Stimulated activated CD4-positive, alpha-beta T cell treated with anti-CD3 and anti-CD28 coated beads, Interleukin-12 subunit alpha, Interleukin-12 subunit beta, amount 100 ng/mL, for 24 hours (primary cell): ENCODE measurements at regions not wholly inside any gene's neighbourhood (a gene's known extent, or its start where the extent isn't known, plus 50 kb on each side); places are given as distances from the start of the nearest gene placed in this dataset.
"Not testable (repeated sequence)": the region's sequence is repeated elsewhere in the genome, so short reads cannot be mapped to it uniquely, and the experiment has no call there.

Experiments used
- DNase-seq, 2 experiments: peaks; one replicate each; pipeline ENCODE4 v3.0.0-alpha.2; 2020; ENCODE audit warnings: low read depth in 2 of 2

DNA sequence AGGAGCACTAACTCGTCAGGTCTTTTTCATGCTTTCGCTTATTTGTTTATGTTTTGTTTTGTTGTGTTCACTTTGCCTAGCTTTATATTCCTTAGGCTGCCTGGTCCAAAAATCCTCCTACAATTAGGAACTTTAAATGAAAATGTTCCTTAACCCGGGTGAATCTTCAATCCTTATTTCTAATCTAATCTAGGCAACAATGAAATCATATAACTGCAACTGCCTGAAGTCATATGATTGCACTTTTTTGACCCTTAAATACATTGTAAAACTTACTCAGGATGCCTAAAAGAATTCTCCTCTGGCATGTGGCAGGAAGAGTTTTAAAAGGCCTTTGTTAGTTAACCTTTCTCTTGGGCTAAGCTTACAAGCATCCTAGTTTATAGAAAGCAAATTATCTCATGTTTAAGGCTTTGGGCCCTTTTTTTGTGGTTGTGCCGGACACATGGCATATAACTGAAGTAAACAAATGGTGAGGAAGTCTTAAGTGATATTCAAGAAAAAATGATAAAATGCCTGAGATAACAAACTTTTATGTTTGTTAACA, 279.4 kb downstream of the FAT4 start:
- no peak for DNase-seq

DNA sequence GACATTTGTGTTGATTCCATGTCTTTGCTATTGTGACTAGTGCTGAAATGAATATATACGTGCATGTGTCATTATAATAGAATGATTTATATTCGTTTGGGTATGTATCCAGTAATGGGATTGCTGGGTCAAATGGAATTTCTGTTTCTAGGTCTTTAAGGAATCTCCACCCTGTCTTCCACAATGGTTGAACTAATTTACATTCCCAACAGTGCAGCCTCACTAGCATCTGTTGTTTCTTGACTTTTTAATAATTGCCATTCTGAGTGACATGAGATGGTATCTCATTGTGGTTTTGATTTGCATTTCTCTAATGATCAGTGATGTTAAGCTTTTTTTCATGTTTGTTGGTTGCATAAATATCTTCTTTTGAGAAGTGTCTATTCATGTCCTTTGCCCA, 291.2 kb downstream of the FAT4 start:
- not testable (repeated sequence) for DNase-seq

DNA sequence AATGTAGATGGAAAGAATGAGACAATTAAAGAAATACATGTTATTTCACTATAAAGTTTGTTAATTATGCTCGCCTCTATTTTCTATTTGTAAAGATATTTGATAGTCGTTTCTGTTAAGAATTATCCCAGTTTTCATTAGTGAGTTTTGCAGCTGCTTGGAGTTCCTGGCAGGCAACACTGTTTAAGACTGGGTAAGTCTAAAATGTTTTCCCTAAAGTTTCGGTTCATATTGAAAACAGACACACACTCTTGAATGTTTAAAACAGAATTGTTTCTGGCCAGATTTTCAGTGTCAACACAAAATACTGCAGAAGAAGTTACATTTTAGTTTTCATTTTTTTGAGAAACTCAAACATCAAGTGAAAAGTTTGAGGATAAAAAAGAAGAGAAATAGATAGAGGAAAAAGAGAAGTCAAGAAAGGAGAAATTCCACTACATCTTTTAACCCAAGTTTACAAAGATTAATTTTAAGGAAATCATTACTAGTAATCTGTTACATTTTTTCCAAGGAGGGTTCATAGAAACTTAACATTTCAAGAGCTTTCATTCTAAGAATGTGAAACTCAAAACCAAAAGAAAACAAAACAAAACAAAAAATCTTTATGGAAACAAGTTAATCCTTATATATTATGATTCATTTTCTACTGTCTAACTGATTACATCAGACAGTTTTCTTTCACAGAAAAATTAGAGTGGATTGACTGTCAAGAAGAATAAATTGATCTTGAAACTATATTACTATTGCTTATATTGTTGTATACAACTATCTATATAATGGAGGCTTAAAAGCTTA, 305.5 kb downstream of the FAT4 start:
- DNase-seq, result no peak

DNA sequence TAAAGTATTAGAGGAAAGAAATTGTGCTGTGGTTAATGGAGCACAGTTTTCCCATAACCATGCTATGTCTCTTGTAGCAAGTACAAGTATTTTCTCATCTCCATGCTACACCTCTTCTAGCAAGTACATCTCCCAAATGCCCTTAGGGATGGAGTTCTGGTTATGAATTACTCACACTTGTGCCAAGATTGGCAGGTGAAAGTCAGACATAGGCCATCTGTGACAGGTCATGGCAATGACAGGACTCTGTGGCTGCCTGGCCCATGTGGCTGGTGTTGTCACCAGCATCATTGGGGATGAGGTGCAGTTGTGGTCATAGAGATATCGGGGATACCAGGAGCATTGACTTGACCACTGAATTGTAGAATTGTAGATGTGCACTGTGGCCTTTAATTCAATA, 310.2 kb downstream of the FAT4 start:
- no peak for DNase-seq

DNA sequence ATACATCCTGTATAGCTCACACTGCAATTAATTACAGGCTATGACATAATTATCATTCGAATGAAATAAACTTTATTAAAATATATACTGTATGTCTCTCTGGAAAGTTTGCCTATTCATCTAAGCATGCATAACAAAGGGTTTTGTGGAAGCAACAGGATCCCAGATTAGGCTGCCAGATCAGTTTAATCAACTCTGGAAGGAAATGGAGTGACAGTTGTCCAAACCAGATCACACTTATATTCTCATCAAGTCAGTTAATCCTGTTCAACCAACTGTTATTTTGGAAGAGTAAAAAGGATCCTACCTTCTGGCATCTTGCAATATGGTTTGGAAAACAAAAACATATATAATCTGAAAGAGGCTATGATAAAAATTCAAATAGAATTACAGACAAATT, 312.2 kb downstream of the FAT4 start:
- no peak for DNase-seq

DNA sequence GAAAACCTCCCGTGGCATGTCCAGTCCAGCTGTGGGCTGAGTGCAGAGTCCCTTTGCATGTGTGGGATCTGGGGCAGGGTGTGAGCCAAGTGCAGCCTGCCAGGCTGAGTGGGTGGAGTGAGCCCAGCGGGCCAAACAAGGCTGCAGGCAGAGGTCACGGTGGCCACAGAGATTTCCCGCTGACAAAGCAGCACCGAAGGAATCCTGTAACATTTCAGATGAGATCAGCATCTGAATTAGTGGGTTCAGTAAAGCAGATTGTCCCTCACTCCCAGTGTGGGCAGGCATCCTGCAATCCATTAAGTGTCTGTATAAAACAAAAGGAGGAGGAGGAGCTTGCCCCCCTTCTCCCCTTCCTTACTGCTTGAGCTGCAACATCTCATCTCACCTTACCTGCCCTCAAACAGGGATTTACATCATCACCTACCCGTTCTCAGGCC, 324.4 kb downstream of the FAT4 start:
- no peak for DNase-seq

DNA sequence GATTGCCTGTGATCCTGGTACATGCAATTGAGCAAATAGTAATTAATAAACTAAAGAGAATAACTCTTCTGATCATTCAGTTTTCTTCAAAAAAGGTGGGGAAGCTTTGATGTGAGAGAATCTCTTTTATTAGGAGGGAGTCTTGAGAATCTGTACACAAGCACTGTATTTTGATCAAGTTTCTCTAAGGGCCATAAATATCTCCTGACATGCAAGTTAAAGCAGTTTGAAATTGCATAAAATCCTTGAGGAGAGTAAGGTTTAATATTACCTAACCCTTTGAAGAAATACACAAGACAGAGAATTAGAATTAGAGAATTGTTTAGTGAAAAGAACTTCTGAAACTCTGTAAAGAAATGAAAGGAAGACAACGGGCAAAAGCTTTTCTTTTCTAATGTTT, 326.9 kb downstream of the FAT4 start:
- DNase-seq, result no peak

DNA sequence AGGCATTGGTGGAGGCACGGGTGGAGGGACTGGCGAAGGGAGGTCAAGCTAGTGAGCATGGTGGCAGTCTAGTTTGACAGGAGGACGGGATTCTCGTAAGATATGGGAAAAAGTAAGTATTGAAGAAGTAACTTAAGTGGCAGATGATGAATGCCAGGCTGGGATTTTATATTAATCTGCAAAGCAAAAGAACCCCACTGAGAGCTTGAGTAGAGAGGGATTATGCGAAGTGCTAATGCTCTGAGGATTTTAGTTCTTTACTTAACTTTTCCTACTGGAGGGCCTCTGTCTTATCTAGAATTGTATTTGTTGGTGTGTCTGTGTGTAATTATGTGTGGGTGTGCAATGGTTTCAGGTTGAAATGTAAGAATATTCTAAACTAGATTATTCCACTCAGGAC, 327.9 kb downstream of the FAT4 start:
- DNase-seq, result no peak

DNA sequence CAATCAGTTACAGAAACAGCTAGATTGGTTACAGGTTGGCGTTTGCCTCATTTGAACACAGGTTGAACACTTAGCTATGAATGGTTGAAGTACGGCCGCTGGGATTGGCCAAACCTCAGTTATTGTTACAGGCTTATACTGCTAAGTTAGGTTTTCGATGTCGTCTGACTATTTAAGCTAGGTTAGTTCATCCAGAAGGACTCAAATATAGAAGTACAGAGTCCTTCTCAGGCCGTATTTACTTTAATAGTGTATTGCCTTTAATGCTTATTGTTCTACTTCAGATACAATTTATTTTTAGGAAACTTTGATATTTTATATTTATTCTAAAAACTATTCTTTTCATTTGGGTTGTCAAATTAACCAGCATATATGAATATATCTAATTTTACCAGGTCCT, 334.7 kb downstream of the FAT4 start:
- no peak for DNase-seq

DNA sequence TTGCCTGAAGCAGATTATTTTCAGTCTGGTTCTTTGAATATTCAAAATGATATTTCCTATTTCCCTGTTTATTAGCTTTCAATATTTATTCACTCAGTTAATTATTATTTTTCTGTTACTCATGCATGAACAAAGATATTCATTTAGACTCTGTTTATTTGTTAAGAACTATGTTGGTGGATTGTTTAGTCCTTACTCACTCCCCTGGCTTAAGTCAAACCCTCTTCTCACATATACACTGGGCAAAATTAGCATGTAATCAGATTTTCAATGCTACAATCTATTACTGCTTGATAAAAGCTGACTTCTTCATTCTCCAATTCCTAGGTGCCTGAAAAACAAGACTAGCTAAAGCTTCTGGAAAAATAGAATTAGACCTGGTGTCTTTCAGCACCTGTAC, 335.8 kb downstream of the FAT4 start:
- DNase-seq, result no peak

DNA sequence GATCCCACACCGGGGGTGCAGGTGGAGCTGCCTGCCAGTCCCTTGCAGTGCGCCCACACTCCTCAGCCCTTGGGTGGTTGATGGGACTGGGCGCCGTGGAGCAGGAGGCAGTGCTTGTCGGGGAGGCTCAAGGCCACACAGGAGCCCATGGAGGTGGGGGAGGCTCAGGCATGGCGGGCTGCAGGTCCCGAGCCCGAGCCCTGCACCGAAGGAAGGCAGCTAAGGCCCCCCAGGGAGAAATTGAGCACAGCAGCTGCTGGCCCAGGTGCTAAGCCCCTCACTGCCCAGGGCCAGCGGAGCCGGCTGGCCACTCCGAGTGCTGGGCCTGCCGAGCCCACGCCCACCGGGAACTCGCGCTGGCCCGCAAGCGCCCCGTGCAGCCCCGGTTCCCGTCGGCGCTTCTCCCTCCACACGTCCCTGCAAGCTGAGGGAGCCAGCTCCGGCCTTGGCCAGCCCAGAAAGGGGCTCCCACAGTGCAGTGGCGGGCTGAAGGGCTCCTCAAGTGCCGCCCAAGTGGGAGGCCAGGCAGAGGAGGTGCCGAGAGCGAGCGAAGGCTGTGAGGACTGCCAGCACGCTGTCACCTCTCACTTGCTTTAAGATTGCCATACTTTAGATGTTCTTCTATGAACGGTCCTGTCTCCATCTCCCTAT, 337.1 kb downstream of the FAT4 start:
- not testable (repeated sequence) for DNase-seq

DNA sequence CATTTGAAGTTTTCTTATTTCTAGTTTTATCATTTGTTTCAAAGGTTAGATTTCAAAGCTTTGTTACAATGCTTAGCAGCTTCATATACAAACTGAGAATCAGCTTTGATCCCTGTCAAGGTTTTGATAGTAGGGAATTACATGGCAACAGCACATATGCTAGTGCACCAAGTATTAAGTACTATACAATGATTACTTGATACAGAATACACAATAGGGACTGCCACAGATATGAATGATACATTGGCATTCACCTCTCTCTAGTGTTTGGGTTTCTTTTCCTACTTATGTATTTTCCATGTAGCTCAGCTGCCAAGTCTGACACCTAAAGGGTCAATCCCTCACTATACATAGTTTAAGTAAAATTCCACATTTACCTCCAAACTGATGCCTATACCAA, 344.0 kb downstream of the FAT4 start:
- no peak for DNase-seq

DNA sequence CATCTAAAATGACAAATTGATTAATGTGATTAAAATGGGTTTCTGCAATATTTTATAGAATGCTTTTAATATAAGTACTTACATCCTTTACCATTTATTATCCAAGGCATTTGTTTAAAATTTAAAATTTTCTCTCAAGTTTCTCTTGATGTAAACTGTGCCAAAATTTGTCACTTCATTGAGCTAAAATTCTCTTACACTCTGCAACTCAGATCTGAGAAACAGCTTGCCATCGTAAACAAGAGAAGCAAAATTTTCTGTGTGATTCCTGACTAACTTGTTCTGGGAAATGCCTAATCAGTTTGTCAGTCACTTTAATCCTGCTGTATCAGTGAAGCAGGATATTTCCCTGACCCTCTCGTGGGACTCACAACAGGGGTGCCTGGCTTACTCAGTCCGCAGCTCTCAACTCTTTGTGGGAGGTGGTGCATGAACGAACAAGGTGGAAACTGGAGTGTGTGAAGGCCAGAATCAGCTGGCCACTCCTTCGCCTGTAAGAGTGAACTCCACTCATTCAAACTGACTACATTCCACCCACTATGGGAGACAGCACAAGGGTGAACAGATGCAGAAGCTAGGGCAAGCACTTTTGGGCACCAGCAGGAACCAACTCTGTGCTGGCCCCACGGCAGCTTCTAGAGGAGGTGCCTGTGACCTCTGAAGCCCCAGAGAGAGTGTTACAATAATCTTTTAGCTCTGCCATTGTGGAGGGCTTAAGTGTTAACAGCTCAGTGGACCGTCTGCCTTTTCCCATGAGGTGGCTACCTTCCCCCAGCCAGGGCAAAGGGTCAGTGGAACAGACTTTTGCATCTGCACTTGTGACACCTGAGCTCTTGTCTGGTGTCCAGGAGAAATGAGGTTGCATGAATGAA, 349.4 kb downstream of the FAT4 start:
- no peak for DNase-seq

DNA sequence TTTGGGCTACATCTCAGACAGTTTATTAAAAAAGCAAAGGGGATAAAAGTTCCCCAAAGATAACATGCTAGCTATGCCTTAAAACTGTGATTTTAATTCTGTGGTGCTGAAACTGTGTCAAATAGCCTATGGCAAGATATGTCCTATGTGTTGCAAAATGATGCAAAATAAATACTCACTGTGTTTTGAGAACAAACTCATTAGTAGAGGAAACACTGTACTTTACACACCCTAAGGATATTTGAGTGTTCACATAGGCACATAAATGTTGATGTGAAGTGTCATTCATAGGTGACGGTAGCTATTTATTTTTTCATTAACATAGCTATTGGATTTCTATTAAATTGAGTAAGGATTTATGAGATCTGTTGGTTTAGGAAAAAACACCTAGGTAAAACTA, 351.9 kb downstream of the FAT4 start:
- DNase-seq, result no peak

DNA sequence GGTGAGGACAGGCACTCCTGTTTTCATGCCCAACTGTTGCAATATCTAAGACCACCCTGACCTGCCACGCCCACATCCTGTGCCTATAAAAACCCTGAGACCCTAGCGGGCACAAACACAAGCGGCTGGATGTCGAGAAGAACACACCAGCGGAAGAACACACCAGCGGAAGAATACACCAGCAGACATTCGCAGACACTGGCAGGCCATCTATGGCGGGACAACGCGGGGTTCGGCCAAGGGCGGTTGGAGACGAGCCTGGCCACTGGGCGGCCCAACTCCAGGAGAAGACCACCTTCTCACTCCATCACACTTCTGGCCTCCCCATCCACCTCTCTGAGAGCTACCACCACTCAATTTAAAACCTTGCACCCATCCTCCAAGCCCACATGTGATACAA, 361.4 kb downstream of the FAT4 start:
- no peak for DNase-seq

DNA sequence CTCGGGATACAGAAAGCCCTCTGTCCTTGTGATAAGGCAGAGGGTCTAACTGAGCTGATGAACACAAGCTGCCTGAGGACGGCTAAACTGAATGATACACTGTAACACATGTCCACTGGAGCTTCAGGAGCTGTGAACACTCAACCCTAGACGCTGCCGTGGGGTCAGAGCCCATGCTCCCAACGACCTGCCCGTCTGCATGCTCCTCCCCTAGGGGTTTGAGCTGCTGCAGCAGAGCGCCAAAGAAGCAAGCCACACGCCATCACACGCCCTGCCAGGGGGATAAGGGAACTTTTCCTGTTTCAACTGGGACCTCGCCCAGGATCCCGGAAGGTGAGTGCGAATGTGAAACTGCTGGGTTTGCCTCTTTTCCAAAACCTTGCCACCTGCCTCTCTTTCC, 361.8 kb downstream of the FAT4 start:
- DNase-seq, result no peak

DNA sequence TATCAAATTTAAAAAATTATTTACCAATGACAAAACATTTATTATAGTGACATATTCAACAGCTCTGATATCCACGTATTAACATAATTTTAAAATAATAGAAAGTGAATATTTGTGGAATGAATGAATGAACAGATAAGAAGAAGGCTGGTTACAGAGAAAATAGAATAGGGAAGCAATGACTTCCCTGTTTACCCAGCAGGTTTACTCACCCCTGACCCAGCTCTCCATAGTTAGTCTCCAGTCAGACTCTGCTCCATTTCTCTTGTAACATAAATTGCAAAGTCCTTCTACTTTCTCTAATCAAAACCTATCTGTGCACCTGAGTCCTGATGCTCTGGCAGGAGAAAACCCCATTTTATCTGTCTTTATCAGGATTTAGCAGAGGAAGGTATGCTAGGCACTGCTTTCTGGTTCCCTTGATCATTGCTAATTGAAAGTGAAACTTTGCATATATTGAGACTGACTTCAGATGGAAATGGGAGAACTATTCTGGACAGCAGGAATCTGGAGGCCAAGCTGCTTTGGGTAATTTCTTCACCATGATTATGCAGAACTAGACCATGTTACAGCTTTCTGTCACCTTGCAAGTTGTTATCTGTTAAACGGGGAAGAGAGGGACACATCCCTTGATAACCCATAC, 363.0 kb downstream of the FAT4 start:
- DNase-seq, result no peak

DNA sequence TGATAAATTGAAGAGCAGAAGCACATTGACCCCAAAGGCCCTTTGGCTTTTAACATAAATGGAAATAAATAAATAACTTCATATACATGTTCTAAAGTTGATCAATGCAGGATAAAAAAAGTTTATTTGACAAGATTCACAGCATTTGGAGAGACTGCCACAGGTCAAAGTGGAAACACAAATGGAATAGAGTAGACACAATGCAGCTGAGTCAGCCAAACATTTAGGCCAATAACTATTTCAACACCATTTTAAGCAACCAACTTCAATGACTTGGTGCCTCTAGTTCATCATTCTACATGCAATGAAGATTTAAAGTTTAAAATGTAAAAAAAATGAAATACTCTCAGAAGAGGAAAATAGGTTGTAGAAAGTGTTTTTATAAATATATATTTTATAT, 365.2 kb downstream of the FAT4 start:
- DNase-seq, result no peak

DNA sequence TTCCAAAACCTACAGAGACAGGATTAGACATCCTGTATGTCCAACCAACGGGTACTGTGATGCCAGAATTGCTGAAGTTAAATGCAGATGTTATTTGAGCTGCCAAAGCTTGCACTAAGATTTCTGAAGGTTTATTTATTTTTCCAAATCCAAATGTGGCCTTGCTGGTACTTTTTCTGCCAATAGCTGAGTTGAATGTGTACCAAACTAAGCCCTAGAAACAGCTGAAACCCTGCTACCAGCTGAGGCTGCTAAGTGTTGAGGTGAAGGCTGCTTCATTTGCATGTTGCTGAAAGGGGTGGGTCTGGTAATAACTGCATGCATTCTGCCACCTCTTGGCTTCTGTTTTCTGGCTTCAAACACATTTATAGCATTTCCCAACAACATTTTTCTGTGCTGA, 366.5 kb downstream of the FAT4 start:
- DNase-seq, result no peak

DNA sequence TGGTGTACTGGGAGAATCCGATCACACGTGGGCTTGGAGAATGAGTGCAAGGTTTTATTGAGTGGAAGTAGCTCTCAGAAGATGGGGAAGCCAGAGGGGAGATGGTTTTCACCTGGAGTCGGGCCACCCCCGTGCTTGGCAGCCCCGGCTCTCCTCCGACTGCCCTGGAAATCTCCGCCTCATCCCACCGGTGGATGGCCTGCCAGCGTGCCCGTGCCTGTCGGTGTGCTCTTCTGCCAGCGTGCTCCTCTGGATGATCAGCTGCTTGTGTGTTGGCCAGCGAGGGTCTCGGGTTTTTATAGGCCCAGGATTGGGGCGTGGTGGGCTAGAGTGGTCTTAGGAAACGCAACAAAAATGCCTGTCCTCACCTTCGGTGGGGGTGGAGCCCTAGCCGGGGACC, 368.0 kb downstream of the FAT4 start:
- DNase-seq, result no peak

DNA sequence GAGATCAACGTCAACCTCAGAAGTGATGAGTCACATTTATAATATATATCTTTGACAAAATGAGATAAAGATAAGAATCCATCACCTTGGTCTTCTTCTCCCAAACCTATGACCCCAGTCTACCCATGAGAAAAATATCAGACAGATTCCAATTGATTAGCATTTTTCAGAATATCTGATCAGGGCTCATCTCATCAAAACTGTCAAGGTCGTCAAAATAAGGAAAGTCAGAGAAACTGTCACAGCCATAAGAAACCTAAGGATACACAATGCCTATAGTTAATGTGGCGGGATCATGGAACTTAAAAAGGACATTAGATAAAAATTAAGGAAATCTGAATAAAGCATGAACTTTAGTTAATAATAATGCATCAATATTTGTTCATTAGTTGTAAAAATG, 374.1 kb downstream of the FAT4 start:
- DNase-seq, result no peak

DNA sequence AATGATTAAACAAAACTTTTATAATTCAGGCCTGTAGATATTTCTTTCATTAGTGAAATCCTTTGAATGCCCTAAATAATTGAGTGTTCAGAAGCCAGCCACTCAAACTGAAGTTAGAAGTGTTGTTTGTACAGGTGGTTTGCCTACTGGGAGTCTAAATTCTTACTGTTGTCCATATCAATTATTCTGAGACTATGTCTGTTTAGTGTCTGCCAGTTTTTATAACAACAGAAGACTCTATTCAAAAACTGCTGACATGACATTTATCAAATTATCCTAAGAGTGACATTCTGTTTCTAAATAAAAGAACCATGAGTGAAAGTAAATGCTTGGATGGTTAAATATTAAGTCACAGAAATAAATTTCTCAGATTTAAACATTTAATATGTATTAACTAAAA, 375.1 kb downstream of the FAT4 start:
- no peak for DNase-seq
